ENCODE measurements at regions not wholly inside any gene's neighbourhood (a gene's known extent, or its start where the extent isn't known, plus 50 kb on each side); places are given as distances from the start of the nearest gene placed in this dataset.
"Not testable (repeated sequence)": the region's sequence is repeated elsewhere in the genome, so short reads cannot be mapped to it uniquely, and the experiment has no call there.

DNA sequence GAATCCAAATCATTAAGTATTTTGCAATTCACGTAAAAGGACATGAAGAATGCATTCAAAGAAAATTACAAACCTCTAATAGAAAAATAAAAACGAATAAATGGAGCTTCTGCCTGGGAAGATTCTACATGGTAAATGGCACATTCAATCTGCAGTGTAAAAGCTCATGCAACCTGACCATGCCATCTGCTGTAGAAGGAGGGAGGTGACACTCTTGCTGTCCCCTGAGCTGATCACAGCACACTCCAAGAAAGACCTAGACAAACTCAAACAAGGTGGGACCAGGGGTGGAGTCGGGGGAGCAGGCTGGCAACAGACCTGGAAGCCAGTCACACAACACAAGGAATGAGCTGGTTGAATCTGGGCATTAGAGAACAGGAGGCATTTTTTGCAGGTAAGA is 101.8 kb downstream of the BDH1 start:
- no peaks in the 10 kb centered on the region for H3K27me3 ChIP-seq
- no peaks in the 10 kb centered on the region for H3K9me3 ChIP-seq
- H3K4me1 ChIP-seq: peaks cover 0 to 15% (median 3%) of the 10 kb centered on the region in 3 donors
- TF ChIP-seq, protein P1, sequence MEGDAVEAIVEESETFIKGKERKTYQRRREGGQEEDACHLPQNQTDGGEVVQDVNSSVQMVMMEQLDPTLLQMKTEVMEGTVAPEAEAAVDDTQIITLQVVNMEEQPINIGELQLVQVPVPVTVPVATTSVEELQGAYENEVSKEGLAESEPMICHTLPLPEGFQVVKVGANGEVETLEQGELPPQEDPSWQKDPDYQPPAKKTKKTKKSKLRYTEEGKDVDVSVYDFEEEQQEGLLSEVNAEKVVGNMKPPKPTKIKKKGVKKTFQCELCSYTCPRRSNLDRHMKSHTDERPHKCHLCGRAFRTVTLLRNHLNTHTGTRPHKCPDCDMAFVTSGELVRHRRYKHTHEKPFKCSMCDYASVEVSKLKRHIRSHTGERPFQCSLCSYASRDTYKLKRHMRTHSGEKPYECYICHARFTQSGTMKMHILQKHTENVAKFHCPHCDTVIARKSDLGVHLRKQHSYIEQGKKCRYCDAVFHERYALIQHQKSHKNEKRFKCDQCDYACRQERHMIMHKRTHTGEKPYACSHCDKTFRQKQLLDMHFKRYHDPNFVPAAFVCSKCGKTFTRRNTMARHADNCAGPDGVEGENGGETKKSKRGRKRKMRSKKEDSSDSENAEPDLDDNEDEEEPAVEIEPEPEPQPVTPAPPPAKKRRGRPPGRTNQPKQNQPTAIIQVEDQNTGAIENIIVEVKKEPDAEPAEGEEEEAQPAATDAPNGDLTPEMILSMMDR (IDR thresholded peaks at IDR 0.05): no peak
- no peak for TF ChIP-seq POLR2AphosphoS5 (IDR thresholded peaks at IDR 0.05)
- no peak for TF ChIP-seq POLR2A (IDR thresholded peaks at IDR 0.05)
- no peak for TF ChIP-seq EP300 (IDR thresholded peaks at IDR 0.05)
- ATAC-seq: no peak
- H3K4me3 ChIP-seq: no peak overlapping the region
- H3K27ac ChIP-seq: no peak overlapping the region
- no peaks in the 10 kb centered on the region for H3K36me3 ChIP-seq
- WGBS, 2 donors (ENCODE audit: low coverage in 1 of 2): 46 to 53% methylated on average over 2 to 3 of the region's 3 CpGs

DNA sequence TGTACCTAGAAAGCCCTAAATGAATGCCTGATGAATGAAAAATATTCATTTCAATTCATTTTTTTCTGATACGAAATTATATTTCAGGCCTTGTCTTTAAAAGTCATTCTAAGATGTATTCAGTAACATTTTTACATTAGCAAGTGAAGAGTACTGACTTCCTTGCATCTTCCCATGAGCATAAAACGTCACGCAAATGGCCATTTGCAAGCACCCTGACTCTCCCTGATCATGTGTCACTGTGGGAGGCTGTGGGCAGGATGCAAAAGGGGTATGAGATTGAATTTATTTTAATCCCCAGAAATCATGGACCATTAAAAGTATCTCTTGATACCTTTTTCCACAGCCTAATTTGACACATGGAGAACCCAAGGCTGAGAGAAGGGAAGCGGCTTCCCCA is 105.0 kb downstream of the BDH1 start:
- peaks cover 0 to under 1% (median 0%) of the 10 kb centered on the region in 3 donors for H3K4me1 ChIP-seq
- no peak for ATAC-seq
- H3K9me3 ChIP-seq: no peaks in the 10 kb centered on the region
- TF ChIP-seq POLR2A (IDR thresholded peaks at IDR 0.05) (no peak), POLR2AphosphoS5 (IDR thresholded peaks at IDR 0.05) (no peak), EP300 (IDR thresholded peaks at IDR 0.05) (no peak)
- TF ChIP-seq, protein P1 (IDR thresholded peaks at IDR 0.05): no peak
- no peak overlapping the region for H3K27ac ChIP-seq
- no peaks in the 10 kb centered on the region for H3K27me3 ChIP-seq
- 85 to 87% methylated on average over 4 of the region's 4 CpGs for WGBS, 2 donors (ENCODE audit: low coverage in 1 of 2)
- no peak overlapping the region for H3K4me3 ChIP-seq
- no peaks in the 10 kb centered on the region for H3K36me3 ChIP-seq

DNA sequence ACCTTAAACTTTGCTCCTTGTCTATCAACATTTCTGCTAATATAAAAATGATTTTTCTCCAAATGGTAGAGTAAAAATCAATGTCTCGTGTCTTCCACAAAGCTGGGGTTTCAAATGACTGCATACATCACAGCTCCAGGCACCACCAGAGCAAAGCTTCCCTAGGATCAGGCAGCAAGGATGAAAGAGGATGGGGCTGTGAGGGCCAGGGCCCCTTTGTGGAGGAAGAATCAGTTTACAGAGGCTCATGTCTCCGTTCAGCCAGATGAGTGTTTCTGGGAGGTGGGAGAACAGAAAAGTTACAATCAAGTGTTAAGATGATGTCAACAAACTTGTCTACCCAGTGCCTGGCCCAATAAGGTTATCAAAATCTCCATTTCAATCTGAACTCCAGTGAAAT is 105.5 kb downstream of the BDH1 start:
- Histone ChIP-seq H3K9me3 (no peaks in the 10 kb centered on the region), H3K36me3 (no peaks in the 10 kb centered on the region), H3K27me3 (no peaks in the 10 kb centered on the region), H3K27ac (no peak overlapping the region), H3K4me1 (no peaks in the 10 kb centered on the region), H3K4me3 (no peak overlapping the region)
- ATAC-seq: no peak
- TF ChIP-seq EP300 (IDR thresholded peaks at IDR 0.05) (no peak), POLR2AphosphoS5 (IDR thresholded peaks at IDR 0.05) (no peak), POLR2A (IDR thresholded peaks at IDR 0.05) (no peak)
- TF ChIP-seq, protein P1 (IDR thresholded peaks at IDR 0.05): no peak
- WGBS, 2 donors (ENCODE audit: low coverage in 1 of 2): 75% methylated on average over 2 of the region's 2 CpGs

DNA sequence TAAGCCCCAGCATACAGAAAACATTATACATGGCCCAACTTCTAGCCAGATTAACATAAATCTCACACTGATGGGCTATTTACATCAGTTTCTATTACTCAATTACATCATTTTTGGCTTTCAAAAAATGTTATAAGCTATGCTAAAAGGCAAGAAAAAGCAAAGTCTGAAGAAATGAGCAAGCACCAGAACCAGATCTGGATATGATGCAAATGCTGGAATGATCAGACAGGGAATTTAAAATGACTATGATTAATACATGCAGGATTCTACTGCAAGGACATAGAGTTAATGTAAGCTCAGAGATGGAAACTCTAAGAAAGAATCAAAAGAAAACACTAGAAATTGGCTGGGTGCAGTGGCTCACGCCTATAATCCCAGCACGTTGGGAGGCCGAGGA is 106.6 kb downstream of the BDH1 start:
- not testable (repeated sequence) for H3K27ac ChIP-seq, ATAC-seq, H3K4me3 ChIP-seq, H3K4me1 ChIP-seq, H3K36me3 ChIP-seq, H3K27me3 ChIP-seq, H3K9me3 ChIP-seq
- 67 to 78% methylated on average over 3 of the region's 3 CpGs for WGBS, 2 donors (ENCODE audit: low coverage in 1 of 2)

DNA sequence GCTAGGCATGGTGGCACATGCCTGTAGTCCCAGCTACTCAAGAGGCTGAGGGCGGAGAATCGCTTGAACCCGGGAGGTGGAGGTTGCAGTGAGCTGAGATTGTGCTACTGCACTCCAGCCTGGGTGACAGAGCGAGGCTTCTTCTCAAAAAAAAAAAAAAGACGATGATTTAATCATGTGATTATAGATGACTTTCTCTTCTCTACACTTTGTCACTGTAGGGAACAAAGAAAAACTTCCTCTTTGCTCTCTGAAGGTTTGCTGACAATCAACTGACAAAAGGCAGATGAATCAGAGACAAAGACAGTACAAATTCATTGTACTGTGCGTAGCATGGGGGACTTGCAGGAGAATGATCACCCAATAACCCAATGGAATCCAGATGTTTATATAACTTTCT is 108.0 kb downstream of the BDH1 start:
- WGBS, 2 donors (ENCODE audit: low coverage in 1 of 2): 70 to 100% methylated on average over 2 to 3 of the region's 6 CpGs
- H3K4me1 ChIP-seq, H3K27ac ChIP-seq, H3K27me3 ChIP-seq, H3K9me3 ChIP-seq, ATAC-seq, H3K4me3 ChIP-seq, H3K36me3 ChIP-seq: not testable (repeated sequence)

DNA sequence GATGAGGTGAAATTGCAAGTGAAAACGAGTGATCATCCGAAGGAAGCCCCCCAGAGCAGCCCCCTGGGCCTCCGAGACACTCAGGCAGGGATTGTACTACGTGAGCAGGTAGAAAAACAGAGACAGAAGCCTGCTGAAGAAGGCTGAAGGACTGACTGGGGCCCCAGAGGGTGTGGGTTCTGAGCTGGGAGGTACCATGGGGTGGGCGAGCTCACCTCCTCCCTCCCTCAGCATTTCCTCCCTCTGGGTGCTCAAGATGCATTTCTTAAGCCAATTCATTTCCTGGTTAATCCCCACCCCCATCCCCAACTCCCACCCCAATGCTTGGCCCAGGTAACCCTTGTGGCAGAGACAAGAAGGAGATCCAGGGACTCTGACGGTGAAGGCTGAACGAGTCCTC is 108.7 kb downstream of the BDH1 start:
- Histone ChIP-seq H3K4me1 (no peaks in the 10 kb centered on the region), H3K36me3 (no peaks in the 10 kb centered on the region), H3K4me3 (no peak overlapping the region), H3K27ac (no peak overlapping the region), H3K9me3 (no peaks in the 10 kb centered on the region), H3K27me3 (no peaks in the 10 kb centered on the region)
- no peak for TF ChIP-seq EP300 (IDR thresholded peaks at IDR 0.05)
- TF ChIP-seq POLR2AphosphoS5 (IDR thresholded peaks at IDR 0.05): no peak
- TF ChIP-seq POLR2A (IDR thresholded peaks at IDR 0.05): no peak
- TF ChIP-seq, protein P1 (IDR thresholded peaks at IDR 0.05): no peak
- no peak for ATAC-seq
- WGBS, 2 donors (ENCODE audit: low coverage in 1 of 2): 74 to 83% methylated on average over 5 to 7 of the region's 7 CpGs
